Natural killer cell (primary cell): ENCODE measurements at regions not wholly inside any gene's neighbourhood (a gene's known extent, or its start where the extent isn't known, plus 50 kb on each side); places are given as distances from the start of the nearest gene placed in this dataset.

Source experiments
- ATAC-seq, 3 donors: fragments of 150-1000 bp in 2 of 3; fragments of 200-7000 bp in 1 of 3; cut with Tn5 transposase; 1 replicate in 1 of 3; 2 replicates in 2 of 3; pipeline ENCODE4 v1.10.0; 2021; ENCODE audit warnings: mild to moderate bottlenecking in 2 of 3, moderate library complexity in 2 of 3
- DNase-seq, 2 donors: peaks; one replicate each; pipeline versions ENCODE4 v3.0.0 to v3.0.0-alpha.2; 2013 to 2021; ENCODE audit warnings: mixed read lengths in 1 of 2
- H3K27ac ChIP-seq: one replicate; pipeline ENCODE4 v1.5.1; 2013; ENCODE audit warnings: mild to moderate bottlenecking, low read length
- H3K27me3 ChIP-seq: one replicate; pipeline ENCODE4 v1.6.1; 2013; ENCODE audit warnings: low read length; ENCODE audit not compliant: control insufficient read depth, insufficient read depth
- H3K36me3 ChIP-seq: one replicate; pipeline ENCODE4 v1.6.1; 2013; ENCODE audit warnings: low read length; ENCODE audit not compliant: control insufficient read depth, insufficient read depth
- H3K4me1 ChIP-seq: one replicate; pipeline ENCODE4 v1.6.1; 2013; ENCODE audit warnings: low read length; ENCODE audit not compliant: control insufficient read depth, insufficient read depth
- H3K4me3 ChIP-seq: one replicate; pipeline ENCODE4 v1.5.1; 2013; ENCODE audit warnings: low read length
- H3K9me3 ChIP-seq: one replicate; pipeline ENCODE4 v1.6.1; 2013; ENCODE audit warnings: low read length; ENCODE audit not compliant: control insufficient read depth, insufficient read depth
- H3K27ac Mint-ChIP-seq, 2 donors: one replicate each; pipeline ENCODE4 v1.8.0; 2022; ENCODE audit warnings: mild to moderate bottlenecking in 2 of 2, mixed read lengths in 2 of 2, moderate library complexity in 1 of 2
- H3K27me3 Mint-ChIP-seq, 2 donors: one replicate each; pipeline ENCODE4 v1.8.0; 2022; ENCODE audit warnings: low read depth in 2 of 2, mixed read lengths in 2 of 2
- H3K36me3 Mint-ChIP-seq: one replicate; pipeline ENCODE4 v1.8.0; 2022; ENCODE audit warnings: mixed read lengths
- H3K4me1 Mint-ChIP-seq, 2 donors: one replicate each; pipeline ENCODE4 v1.8.0; 2022; ENCODE audit warnings: mixed read lengths in 2 of 2
- H3K4me3 Mint-ChIP-seq: one replicate; pipeline ENCODE4 v1.8.0; 2022; ENCODE audit warnings: mild to moderate bottlenecking, moderate library complexity, mixed read lengths
- H3K9me3 Mint-ChIP-seq, 2 donors: one replicate each; pipeline ENCODE4 v1.8.0; 2022; ENCODE audit warnings: mixed read lengths in 2 of 2
- whole genome bisulfite sequencing: methylation state at CpG from one replicate; pipeline ENCODE4 v1.1.7; 2013; ENCODE audit warnings: missing lambda C conversion rate; ENCODE audit not compliant: insufficient coverage; 5-methylcytosine and 5-hydroxymethylcytosine counted together
- intact Hi-C: fragments of 100-400 bp; cut with micrococcal nuclease; formaldehyde crosslinking; loops from one replicate; pipeline ENCODE4 v1.14.2; 2022
- TF ChIP-seq, protein P1 (sequence below): fragments of 200-600 bp; IDR thresholded peaks from one replicate; pipeline ENCODE4 v1.8.0; 2022; ENCODE audit warnings: antibody characterized with exemption

- peaks cover 8 to 18% of the 10 kb centered on the region in 2 donors for H3K27me3 Mint-ChIP-seq
- no peak overlapping the region for H3K27ac Mint-ChIP-seq
- H3K36me3 ChIP-seq = no peaks in the 10 kb centered on the region
- ATAC-seq (no peak), DNase-seq (no peak)
- peaks cover 7% of the 10 kb centered on the region for H3K4me1 ChIP-seq
- no peaks in the 10 kb centered on the region for H3K9me3 Mint-ChIP-seq
- H3K36me3 Mint-ChIP-seq = no peaks in the 10 kb centered on the region
- TF ChIP-seq, protein P1, sequence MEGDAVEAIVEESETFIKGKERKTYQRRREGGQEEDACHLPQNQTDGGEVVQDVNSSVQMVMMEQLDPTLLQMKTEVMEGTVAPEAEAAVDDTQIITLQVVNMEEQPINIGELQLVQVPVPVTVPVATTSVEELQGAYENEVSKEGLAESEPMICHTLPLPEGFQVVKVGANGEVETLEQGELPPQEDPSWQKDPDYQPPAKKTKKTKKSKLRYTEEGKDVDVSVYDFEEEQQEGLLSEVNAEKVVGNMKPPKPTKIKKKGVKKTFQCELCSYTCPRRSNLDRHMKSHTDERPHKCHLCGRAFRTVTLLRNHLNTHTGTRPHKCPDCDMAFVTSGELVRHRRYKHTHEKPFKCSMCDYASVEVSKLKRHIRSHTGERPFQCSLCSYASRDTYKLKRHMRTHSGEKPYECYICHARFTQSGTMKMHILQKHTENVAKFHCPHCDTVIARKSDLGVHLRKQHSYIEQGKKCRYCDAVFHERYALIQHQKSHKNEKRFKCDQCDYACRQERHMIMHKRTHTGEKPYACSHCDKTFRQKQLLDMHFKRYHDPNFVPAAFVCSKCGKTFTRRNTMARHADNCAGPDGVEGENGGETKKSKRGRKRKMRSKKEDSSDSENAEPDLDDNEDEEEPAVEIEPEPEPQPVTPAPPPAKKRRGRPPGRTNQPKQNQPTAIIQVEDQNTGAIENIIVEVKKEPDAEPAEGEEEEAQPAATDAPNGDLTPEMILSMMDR = no peak
- peaks cover 12 to 19% of the 10 kb centered on the region in 2 donors for H3K4me1 Mint-ChIP-seq
- intact Hi-C loops = no loop called here
- WGBS = 100% methylated on average over 1 of the region's 1 CpG
- H3K4me3 Mint-ChIP-seq = no peak overlapping the region
- no peaks in the 10 kb centered on the region for H3K27me3 ChIP-seq
- no peaks in the 10 kb centered on the region for H3K9me3 ChIP-seq
- H3K27ac ChIP-seq = no peak overlapping the region
- H3K4me3 ChIP-seq = no peak overlapping the region
These were observed 71.0 kb upstream of the SLC22A16 start for GRCh38 chr6:110547266-110547964.

DNA sequence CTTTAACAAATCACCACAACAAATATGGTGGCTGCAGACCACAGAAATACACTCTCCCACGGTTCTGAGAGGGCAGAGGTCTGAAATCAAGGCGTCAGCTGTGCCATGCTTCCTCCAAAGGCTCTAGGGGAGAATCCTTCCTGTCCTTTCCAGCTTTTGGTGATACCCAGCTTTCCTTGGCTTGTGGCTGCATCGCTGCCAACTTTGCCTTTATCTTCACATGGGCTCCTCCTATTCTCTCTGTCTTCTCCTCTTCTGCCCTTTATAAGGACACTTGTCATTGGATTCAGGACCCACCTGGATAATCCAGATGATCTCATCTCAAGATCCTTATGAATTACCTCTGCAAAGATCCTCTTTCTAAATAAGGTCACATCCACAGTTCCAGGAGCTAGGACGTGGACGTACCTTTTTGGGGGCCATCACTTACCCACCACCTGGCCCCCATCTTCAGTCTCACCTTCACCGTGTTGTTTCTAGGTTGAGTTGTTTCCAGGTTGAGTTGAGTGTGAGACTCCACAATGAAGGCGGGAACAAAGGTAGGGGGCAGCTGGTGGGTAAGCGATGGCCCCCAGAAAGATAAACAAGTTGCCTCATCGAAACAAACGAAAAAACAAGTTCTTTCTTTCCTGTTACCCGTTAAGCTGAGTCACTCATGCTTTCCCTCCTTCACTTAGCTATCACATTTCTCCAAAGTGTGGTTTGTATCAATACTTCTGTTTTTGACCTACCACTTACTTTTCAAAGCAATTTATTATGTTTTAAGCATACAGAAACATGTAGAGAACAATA lies 68.9 kb upstream of the SLC22A16 start:
- Histone ChIP-seq H3K4me3 (no peak overlapping the region), H3K4me1 (peaks cover 7% of the 10 kb centered on the region), H3K27ac (no peak overlapping the region), H3K27me3 (no peaks in the 10 kb centered on the region), H3K9me3 (no peaks in the 10 kb centered on the region), H3K36me3 (no peaks in the 10 kb centered on the region)
- peaks cover 12 to 19% of the 10 kb centered on the region in 2 donors for H3K4me1 Mint-ChIP-seq
- H3K27me3 Mint-ChIP-seq = peaks cover 2 to 6% of the 10 kb centered on the region in 2 donors
- TF ChIP-seq, protein P1 = no peak
- H3K27ac Mint-ChIP-seq = peak overlapping the region in 1 of 2 donors; percentile 81
- WGBS = 87% methylated on average over 10 of the region's 11 CpGs
- intact Hi-C loops = no loop called here
- no peak for ATAC-seq
- H3K9me3 Mint-ChIP-seq = no peaks in the 10 kb centered on the region
- H3K36me3 Mint-ChIP-seq = no peaks in the 10 kb centered on the region
- H3K4me3 Mint-ChIP-seq = peak overlapping the region; percentile 81
- no peak for DNase-seq

DNA sequence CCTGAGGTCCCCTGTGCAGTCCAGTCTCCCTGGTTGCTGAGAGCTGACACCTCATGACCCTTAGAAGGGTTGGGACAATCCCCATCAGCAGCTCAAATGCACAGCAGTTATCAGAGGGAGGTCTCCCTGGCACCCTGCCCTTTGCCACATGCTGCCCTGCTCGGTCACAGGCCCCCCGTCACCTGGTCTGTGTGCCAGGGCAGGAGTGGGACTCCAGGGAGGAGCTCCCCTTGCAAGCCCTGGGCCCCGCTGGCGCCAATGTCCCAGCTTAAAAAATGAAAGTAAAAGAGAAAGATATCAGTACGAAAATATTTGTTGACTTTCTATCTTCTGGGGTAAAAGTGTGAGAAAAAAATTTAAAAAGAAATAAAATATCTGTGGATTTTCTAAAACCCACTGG lies 68.1 kb upstream of the SLC22A16 start:
- no peaks in the 10 kb centered on the region for H3K27me3 ChIP-seq
- no peaks in the 10 kb centered on the region for H3K9me3 ChIP-seq
- H3K4me1 ChIP-seq = peaks cover 7% of the 10 kb centered on the region
- no peak overlapping the region for H3K4me3 ChIP-seq
- DNase-seq (no peak), ATAC-seq (peak in 1 of 3 donors; percentile 37)
- H3K27me3 Mint-ChIP-seq = peaks cover 2 to 9% of the 10 kb centered on the region in 2 donors
- H3K4me1 Mint-ChIP-seq = peaks cover 12 to 19% of the 10 kb centered on the region in 2 donors
- H3K9me3 Mint-ChIP-seq = peaks cover 0 to under 1% of the 10 kb centered on the region in 2 donors
- peak overlapping the region in 1 of 2 donors; percentile 81 for H3K27ac Mint-ChIP-seq
- intact Hi-C loops = no loop called here
- 57% methylated on average over 5 of the region's 5 CpGs for WGBS
- no peak overlapping the region for H3K27ac ChIP-seq
- no peaks in the 10 kb centered on the region for H3K36me3 ChIP-seq
- TF ChIP-seq, protein P1 = no peak
- no peaks in the 10 kb centered on the region for H3K36me3 Mint-ChIP-seq
- peak overlapping the region; percentile 81 for H3K4me3 Mint-ChIP-seq
